GM04503 (cell line): ENCODE measurements at regions not wholly inside any gene's neighbourhood (a gene's known extent, or its start where the extent isn't known, plus 50 kb on each side); places are given as distances from the start of the nearest gene placed in this dataset.

Experiments used
- DNase-seq: peaks from one replicate; pipeline ENCODE4 v3.0.0-alpha.2; 2012; ENCODE audit warnings: low read depth

DNA sequence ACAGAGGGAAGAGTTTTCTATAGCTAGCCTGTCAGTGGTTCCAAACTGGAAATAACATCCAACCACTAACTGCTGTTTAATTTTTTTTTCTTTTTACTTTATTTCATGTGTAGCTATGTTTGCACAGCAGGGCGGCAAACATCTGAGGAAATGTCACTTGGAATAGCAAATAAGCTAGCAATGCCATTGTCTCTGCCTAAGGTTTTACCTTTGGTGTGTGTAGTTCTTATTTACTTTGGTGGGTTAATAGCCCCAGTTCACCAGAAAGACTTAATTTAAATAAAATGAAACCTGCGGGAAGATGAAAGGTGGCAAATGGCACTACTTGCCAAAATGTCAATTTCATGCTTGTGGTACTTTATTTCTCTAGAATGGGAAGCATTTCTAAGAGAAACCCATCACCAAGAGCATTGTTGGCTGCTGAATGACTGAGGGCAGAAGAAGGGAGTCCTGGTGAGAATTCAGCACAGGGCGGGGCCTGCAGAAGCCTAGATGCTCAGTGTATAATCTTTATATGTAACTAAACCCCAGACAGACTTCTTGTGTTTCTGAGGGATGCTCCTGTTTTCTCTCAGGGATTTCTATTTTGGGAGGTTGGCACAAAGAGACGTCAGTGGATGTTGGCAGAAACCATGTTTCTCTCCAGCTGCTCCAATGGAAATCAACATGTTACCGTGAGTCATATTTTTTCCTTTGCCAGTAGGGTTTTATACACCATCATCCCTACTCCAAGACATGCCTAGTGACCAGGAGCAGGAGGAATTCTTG is 300.4 kb upstream of the NT5C1B start:
- DNase-seq = no peak

DNA sequence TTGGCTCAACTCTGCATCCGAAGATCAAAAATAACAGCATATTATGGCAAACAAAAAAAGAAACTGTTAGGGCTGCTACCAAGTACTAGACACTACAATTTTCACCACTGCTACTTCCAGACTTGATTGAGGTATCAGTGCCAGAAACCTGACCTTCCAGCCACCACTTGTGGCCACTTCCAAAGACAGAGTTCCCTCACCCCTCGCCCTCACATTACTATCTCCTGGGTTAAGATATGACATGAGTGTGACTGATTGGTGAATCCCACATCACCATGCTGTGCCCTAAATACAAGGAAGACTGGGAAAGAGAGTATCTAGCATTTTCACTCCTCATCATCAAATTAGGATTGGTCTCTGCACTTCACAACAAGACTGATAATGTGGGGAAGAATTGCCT is 296.1 kb upstream of the NT5C1B start:
- DNase-seq = no peak

DNA sequence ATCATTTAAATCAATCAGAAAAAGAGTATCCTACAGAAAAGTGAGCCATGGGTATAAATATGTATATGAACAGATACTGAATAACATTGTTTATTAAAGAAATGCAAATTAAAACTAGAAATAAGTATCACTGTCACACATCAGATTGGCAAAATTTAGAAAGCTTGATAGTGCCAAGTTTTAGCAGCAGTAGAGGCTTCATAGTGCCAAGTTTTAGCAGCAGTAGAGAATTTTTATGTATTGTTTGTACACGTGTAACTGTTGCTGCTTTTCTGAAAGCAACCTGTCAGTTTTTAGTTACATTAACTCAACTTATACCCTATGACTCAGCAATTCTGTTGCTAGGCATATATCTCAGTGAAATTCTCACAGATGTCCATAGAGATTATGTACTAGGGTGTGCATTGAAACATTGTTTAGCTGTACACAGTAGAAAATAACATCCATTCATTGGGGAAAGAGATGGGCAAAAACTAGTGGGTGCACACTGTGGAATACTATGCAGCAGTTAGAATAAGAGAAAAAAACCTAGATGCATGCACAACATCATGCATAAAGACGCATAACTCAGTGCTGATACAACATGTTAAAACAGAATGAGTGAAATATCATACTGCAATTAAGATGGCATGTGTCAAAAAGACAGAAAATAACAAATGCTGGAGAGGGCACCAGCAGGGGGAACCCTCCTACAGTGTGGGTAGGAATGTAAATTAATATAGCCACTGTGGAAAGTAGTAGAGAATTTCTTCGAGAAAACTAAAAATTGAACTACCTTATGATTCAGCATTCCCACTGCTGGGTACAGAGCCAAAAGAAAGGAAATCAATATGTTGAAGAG is 294.5 kb upstream of the NT5C1B start:
- DNase-seq = no peak

DNA sequence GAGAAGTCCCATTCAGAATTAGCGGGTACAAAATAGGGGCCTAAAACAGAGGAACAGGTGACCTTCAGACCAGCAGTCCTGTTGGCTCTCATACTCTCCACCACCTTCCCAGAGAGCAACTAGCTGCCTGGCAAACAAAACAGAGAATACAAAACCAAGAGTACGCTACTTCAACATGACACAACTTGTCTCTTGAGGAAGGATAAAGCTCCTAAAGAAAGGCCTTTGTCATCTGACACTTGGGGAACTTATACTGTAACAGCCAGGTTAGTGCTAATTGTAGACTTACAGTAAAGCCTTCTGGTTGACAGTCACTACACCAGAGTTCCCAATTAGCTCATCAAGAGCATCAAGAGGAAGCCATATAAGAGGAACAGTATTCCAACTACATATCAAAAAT is 282.1 kb upstream of the NT5C1B start:
- DNase-seq = no peak

DNA sequence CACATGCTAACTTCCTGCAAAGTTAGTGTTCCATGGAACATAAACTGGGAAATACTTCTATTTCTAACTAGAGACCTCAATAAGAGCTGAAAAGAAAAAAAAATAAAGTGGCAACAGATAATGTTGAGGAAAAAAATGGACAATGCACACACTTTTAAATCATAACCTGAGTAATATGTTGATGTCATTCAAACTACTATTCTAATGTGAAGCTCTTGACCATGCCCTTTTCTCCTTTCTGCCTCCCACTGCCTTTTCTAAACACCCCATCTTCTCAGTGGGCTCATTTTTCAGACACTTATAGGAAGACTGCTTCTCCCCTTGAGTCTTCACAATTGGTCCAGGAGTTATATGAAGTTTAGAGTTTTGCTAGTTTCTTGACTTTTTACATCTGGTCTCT is 280.9 kb upstream of the NT5C1B start:
- no peak for DNase-seq

DNA sequence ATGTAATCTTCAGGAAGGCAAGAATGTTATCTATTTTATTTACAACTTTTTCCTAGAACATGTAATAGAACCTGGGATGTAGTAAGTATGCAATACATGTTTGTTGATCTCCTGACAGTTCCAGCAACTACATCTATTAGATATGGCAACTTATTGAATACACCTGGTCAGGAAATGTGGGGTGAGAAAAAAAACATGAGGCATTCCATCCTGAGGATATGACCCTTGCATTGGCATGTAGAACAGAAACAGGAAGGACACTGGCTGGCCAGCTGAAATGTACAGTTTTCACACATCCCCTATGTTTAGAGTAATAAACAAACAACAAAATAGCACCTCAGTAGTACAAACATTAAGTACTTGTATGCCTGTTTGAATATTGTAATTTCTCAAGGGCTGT is 272.6 kb upstream of the NT5C1B start:
- no peak for DNase-seq

DNA sequence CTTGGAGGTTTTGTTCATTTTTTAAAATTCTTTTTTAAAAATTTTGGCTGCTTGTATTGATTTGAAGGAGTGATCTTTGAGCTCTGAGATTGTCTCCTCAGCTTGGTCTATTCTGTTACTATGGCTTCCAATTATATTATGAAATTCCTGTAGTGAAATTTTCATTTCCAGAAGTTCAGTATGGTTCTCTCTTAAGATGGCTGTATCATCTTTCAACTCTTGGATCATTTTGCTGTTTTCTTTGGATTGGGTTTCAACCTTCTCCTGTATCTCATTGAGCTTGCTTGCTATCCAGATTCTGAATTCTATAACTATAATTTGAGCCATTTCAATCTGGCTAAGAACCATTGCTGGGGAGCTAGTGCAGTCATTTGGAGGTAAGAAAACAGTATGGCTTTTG is 270.8 kb upstream of the NT5C1B start:
- DNase-seq = no peak

DNA sequence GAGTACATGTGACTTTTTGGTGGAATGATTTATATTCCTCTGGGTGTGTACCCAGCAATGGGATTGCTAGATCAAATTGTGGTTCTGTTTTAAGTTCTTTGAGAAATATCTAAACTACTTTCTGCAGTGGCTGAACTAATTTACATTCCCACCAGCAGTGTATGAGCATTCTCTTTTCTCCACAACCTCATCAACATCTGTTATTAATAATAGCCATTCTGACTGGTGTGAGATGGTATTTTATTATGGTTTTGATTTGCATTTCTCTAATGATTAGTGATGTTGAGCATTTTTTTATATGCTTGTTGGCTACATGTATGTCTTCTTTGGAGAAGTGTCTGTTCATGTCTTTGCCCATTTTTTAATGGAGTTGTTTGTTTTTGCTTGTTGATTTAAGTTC is 267.4 kb upstream of the NT5C1B start:
- peak; percentile 43 for DNase-seq

DNA sequence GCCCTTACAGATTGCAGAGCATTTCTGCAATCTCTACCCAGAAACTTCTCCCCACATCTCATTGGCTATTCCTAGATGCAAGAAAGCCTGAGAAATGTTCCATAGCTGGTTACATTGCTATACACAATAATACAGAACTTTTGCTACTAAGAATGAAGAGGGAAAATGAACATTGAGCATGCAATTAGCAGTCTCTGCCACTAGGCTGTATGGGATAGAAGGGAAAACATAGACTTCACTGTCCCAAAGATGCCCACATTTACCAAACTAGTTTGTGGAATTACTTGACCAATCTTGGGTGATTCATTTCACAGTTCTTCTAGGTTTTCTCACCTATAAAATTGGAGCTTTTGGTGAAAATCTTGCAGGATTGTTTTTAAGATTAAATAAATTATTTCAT is 265.7 kb upstream of the NT5C1B start:
- no peak for DNase-seq

DNA sequence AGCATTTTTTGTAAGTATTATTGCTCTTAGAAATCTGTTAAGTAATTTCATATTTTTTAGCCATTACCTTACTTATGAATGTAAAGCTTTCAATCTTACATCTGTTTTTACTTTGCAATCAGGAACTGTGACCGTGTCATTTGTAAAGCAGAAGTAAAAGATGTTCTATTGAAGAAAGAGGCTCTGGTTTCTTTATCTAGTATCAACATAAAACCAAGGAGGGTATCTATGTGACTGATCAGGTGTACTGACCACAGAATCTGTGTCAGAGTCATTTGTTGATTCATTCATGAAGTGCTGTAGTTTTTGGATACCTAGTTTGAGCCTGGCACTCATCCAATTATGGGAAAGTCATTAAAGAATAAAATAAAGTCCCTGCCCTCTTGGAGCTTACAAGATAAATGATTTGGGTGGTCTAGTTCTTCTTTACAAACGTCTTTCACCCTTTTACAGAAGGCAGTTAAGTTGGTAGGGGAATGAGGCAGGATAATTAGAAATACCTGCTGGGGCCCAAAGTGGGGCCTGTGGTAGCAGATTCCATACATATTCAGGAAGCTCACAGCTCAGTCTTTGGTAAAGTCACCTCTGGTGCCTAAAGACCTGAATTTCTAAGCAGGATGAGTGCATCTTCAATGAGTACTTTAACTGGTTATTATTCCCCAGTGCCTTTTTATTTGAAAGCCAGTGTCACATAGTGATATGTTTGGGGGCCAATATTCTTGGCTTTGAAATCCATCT is 260.6 kb upstream of the NT5C1B start:
- DNase-seq = no peak

DNA sequence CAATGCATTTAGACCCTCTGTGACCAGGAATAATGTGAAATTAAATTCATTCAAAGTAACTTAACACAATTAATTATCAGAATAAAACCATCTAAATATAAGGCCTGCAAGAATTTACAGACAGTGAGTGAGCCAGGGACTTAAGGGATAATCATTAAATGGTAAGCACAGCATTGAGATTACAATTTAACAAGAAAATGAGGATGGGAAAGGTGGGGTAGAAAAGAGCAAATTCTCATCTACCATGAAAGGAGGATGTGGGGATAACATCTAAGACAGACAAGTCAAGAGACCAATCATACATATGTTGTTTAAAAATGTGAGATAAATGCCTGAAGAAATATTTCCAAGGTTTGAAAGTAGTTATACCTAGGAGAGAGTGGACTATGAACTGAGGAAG is 259.3 kb upstream of the NT5C1B start:
- DNase-seq = no peak

DNA sequence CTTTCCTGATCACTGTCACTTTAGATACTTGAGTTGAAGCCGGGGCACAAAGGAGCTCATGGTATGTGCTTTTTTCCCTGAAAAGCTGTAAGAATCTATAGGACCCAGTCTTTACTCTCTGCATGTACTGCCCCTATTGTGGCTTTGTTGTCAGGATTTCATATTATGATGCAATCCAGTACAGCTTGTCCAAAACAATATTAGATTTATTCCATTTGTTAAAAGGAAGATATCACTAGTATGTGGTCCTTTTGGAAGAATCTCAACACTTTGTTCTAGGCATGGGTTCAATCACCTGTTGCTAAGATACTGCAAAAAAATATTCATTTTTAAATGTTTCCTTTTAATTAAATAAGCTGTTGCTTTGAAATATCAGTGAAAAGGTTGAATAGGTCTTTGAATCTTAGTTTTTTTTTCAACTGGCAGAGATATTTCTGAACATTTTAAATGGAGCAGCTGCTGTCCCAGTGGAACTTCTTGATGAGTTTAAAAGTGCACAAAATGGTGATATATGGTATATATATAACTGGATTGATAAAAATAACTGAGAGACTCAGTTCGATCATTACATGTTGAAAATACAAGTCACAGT is 256.6 kb upstream of the NT5C1B start:
- no peak for DNase-seq

DNA sequence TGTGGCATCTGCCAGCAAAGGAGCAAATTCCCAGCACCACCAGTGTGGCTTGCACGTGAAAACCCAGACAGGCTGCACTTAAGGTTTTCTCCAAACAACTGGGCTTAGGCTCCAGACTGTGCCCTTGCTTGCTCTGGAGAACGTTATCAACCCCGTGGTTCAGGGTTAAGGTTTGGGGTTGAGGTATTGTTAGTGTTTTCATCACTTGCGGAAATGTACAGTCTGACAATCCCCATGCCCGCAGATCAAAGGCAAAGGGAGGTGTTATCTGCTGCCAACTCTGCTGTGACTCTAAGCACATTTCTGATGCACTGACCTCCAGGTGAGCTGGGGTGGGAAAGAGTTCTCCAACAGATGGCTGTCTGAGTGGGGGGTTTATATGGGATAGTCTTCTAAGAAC is 253.5 kb upstream of the NT5C1B start:
- DNase-seq = no peak

DNA sequence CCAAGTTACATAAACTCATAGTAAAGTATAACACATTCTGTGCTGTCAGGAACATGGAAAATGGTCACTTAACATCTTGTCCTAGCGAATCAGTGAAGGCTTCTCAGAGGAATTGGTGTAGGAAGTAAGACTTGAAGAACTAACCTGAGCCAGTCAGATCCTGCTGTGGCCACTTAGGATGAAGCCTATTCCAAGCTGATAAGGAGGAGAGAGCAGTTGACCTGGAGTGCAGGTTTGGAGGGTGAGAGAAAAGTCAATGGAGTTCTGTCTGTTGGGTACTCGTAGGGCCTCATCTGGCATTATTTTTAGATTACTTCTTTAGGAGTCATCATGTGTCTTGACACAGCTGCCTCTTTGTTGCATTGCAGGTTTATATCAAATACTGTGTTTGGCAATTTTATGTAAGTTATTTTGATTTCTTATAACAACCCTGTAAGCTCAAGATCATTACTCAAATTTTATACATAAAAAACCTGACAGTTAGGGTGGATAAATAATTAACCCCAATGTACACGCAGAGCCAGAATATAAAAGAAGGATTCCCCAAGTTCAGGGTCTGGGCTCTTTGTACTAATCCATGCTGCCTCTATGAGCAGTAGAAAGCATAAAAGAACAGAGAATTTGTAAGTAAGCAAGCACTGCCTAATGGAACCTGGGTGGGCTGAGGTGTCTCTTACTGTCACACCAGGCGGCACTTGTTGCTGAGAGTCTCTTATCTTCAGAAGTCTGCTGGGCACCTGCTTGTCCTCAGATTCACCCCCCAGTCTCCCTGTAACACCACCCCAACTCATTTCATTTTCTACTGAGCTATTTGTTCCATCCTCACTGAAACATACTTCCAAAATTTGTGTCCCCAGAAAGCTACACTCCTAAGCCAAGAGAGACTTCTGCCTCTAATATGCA is 252.1 kb upstream of the NT5C1B start:
- DNase-seq = no peak

DNA sequence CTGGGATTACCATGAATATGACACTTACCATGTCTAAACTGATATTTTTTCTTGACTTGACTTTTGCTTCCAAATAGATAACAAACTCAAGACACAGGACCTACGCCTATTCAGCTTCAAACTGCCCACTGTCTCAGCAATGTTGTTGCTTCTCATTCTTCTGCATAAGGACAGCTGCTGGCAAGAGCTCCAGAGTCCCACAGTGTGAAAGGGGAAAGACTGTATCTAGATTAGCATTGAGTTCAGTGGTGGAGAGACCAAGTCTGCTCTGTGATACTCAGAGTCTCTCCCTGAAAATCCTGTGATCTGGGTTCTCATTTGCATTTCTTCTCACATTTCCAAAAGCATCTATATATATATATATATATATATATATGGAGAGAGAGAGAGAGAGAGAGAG is 247.9 kb upstream of the NT5C1B start:
- no peak for DNase-seq

DNA sequence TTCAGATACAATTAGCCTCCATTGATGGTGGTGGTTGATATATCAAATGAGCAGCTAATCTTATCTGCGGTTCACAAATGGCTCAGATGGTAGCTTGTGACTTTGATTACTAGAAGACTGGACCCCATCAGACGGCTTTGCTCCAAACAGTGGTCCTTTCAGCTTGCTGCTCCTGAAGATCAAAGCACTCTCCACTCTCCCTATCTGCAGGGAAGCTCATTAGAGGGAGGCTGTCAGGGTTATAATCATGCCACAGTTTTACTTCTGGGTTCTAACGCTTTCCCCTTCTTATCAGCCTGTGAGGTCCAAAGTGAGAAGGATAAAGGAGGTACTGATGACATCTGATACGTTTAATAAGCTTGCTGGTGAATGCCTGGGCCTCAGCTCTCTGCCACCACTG is 247.1 kb upstream of the NT5C1B start:
- DNase-seq = no peak

DNA sequence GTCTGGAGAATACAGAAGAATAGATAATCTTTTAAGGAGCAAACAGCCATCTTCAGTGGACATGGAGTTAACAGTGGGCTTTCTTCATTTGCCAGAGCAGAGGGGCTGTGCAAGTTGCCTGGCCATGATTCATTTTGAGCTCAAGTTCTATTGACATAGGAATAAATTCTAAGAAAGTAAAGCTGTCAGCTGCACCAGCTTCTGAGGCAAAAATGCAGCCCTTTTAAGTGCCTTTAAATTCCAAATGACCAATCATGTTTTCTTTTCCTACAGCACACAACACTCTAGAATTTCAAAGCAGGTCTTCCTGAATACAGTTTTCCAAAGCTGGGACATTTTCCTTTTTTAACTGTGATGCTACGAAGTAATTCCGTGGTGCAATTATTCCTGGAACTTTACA is 246.4 kb upstream of the NT5C1B start:
- no peak for DNase-seq

DNA sequence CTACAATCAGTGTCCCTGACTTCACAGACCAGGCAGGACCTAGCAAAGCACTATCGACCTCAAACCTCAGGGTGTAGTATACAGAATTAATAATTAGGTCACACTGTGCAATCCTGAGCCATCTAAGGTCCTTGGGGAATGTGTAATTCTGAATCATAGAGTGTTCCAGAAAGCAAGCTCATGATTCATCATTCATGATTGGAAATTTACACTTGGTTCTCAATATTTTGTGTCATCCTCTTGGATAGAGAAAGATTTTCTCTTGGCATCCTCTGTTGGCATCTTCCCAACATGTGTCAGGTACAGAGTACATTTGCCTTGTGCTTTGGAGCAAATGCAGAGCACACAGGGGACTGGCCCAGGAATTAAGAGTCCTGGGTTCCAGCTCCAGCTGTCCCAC is 245.0 kb upstream of the NT5C1B start:
- DNase-seq = peak; percentile 65

DNA sequence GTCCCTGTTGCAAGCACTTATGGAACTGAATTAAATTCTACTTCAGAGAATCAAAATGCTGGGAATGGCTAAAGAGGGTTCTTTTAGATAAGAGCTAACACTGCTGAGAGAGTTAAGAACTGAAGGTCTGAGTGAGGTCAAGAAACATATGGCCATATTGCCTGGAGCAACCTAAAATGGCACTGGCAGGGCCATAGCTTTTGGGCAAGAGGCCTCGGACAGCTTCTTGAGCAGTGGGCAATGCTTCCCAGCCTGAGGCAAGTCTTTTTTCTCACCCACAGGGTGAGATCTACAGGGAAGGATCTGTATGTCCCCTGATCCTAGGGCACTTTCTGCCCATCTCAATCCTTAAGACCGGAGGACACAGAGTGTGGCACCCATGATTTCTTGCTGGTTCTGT is 244.6 kb upstream of the NT5C1B start:
- no peak for DNase-seq

DNA sequence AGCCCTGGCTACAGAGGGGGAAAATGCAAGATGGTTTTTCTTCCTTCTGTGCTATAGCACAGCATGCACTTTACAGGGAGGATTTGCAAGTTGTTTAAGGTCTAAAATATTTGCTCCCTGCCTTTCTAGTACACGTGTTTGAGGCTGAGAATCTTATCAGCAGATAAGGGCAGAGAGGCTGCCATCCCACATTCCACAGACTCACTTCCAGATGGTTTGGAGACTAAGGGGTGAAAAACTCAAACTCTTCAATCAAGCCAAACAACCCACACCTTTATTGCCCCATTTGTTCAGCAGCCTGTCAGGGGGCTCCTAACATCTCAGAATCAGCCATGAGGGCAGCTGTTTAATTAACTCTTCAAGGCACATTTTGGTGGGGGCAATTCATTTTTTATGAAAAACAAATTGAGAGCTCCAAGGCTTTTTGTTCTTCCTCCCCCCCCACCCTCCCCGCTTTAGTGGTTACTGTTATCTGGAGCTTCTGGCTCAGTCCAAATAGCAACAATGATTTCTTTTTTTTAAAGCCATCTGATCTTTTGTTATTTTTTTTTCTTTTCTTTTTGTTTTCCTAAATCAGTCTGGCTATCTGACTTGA is 242.6 kb upstream of the NT5C1B start:
- DNase-seq = no peak

DNA sequence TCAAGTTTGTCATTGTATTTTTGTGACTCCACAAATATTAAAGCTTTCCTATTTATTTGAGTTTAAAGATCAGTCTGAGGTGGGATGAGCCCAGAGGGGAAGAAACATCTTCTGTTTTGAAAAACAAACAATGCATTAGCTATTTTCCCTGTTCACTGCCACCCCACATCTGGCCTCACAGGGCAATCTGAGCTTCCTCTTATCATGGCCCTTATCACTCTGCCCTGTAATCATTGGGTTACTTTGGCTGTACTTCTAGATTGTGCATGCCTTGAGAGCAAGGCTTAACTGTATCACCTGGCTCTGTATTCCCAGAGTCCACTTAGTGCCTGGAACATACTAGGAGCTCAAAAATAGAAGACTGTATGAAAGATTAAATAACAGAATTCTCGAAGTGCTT is 241.6 kb upstream of the NT5C1B start:
- DNase-seq = no peak
